ENCODE measurements at regions not wholly inside any gene's neighbourhood (a gene's known extent, or its start where the extent isn't known, plus 50 kb on each side); places are given as distances from the start of the nearest gene placed in this dataset.

GRCh38 chrX:45295259-45295986 lies 94.7 kb upstream of the DIPK2B start:
- in situ Hi-C loops (cut with MboI; ENCODE audit: low sequenced_read_pairs): no loop called here

- in situ Hi-C loops (cut with MboI; ENCODE audit: low sequenced_read_pairs): no loop called here
These were observed 73.9 kb upstream of the DIPK2B start for GRCh38 chrX:45274576-45274975.

GRCh38 chrX:45267007-45267406 lies 66.3 kb upstream of the DIPK2B start:
- in situ Hi-C loops (cut with MboI; ENCODE audit: low sequenced_read_pairs): no loop called here

- in situ Hi-C loops (cut with MboI; ENCODE audit: low sequenced_read_pairs): no loop called here
These were observed 65.8 kb upstream of the DIPK2B start for GRCh38 chrX:45266456-45266855.

- in situ Hi-C loops (cut with MboI; ENCODE audit: low sequenced_read_pairs): no loop called here
These were observed 64.2 kb upstream of the DIPK2B start for GRCh38 chrX:45264865-45265264.

- in situ Hi-C loops (cut with MboI; ENCODE audit: low sequenced_read_pairs): no loop called here
These were observed 60.8 kb upstream of the DIPK2B start for GRCh38 chrX:45261471-45261870.

- in situ Hi-C loops (cut with MboI; ENCODE audit: low sequenced_read_pairs): no loop called here
These were observed 60.3 kb upstream of the DIPK2B start for GRCh38 chrX:45261005-45261404.

- in situ Hi-C loops (cut with MboI; ENCODE audit: low sequenced_read_pairs): no loop called here
These were observed 58.2 kb upstream of the DIPK2B start for GRCh38 chrX:45258731-45259402.

Data from HL-60/S4 (cell line).